ENCODE measurements at regions not wholly inside any gene's neighbourhood (a gene's known extent, or its start where the extent isn't known, plus 50 kb on each side); places are given as distances from the start of the nearest gene placed in this dataset.

DNA sequence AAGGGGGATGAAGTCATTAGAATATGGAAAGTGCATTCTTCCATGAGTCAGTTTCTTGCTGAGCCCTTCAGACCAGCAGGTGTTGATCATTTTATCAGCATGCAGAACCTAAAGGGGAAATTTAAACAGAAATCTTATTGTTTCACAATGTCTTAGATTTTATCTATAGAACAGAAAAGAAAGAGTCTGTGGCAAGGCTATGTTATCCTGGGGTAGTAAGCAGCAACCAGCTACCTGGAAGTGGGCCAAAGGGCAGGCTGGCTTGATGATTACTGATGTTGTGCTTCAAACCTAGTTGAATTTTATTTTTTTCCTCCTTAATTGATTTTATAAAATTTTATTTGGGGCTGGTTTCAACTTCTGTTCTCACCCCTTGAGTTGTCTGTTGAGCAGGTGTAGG, 101.5 kb downstream of the LRRC70 start:
- ATAC-seq (replicated peaks in 6 of 8) = no peak
- Histone ChIP-seq H3K4me1 (replicated peaks in 1 of 2) (no peaks in the 10 kb centered on the region), H3K4me3 (no peak overlapping the region), H3K27ac (no peak overlapping the region)
- in situ Hi-C loops (cut with MboI; ENCODE audit: low pct_unique_long_range_greater_than_20kb in 2 of 9, low sequenced_read_pairs in 9 of 9, unreplicated experiment in 9 of 9) = no loop called here
